Fibroblast of lung (primary cell): ENCODE measurements at regions not wholly inside any gene's neighbourhood (a gene's known extent, or its start where the extent isn't known, plus 50 kb on each side); places are given as distances from the start of the nearest gene placed in this dataset.
"Not testable (repeated sequence)": the region's sequence is repeated elsewhere in the genome, so short reads cannot be mapped to it uniquely, and the experiment has no call there.

Experiments used
- DNase-seq, 2 donors: peaks; one replicate each; pipeline versions ENCODE4 v3.0.0 to v3.0.0-alpha.2; 2010; ENCODE audit warnings: low read depth in 2 of 2
- H2AFZ ChIP-seq: 2 replicates; pipeline ENCODE4 v1.5.1; 2012; ENCODE audit warnings: low read length, control low read depth, inconsistent platforms
- H3K27ac ChIP-seq: 2 replicates; pipeline ENCODE4 v1.5.1; 2011; ENCODE audit warnings: low read length, control low read depth; ENCODE audit not compliant: insufficient read depth
- H3K27me3 ChIP-seq: 2 replicates; pipeline ENCODE4 v1.5.1; 2011; ENCODE audit warnings: mild to moderate bottlenecking, low read length; ENCODE audit not compliant: control insufficient read depth, insufficient read depth
- H3K36me3 ChIP-seq: 2 replicates; pipeline ENCODE4 v1.5.1; 2011; ENCODE audit warnings: low read length; ENCODE audit not compliant: control insufficient read depth, insufficient read depth
- H3K4me1 ChIP-seq: 2 replicates; pipeline ENCODE4 v1.5.1; 2011; ENCODE audit warnings: low read length; ENCODE audit not compliant: control insufficient read depth, insufficient read depth; ENCODE audit errors: extremely low read depth
- H3K4me2 ChIP-seq: 2 replicates; pipeline ENCODE4 v1.5.1; 2011; ENCODE audit warnings: low read length, control low read depth; ENCODE audit not compliant: insufficient read depth; ENCODE audit errors: extremely low read depth
- H3K4me3 ChIP-seq, 4 experiments: fragments of 200-600 bp in 1 of 4; sonication (generic) in 1 of 4; replicated peaks in 1 of 4; 2 replicates each; pipeline ENCODE4 v1.5.1; 2011 to 2016; ENCODE audit warnings: low read length in 4 of 4, low read depth in 3 of 4, mild to moderate bottlenecking in 3 of 4, control low read depth in 2 of 4, inconsistent platforms in 1 of 4, mixed read lengths in 1 of 4; ENCODE audit not compliant: insufficient read depth in 1 of 4; ENCODE audit errors: control extremely low read depth in 1 of 4
- H3K79me2 ChIP-seq: 2 replicates; pipeline ENCODE4 v1.5.1; 2012; ENCODE audit warnings: mild to moderate bottlenecking, low read length, inconsistent platforms; ENCODE audit not compliant: control insufficient read depth, insufficient read depth
- H3K9ac ChIP-seq: 2 replicates; pipeline ENCODE4 v1.5.1; 2011; ENCODE audit warnings: mild to moderate bottlenecking, low read length, control low read depth; ENCODE audit not compliant: insufficient read depth
- H3K9me3 ChIP-seq: 2 replicates; pipeline ENCODE4 v1.5.1; 2012; ENCODE audit warnings: low read depth, low read length; ENCODE audit not compliant: control insufficient read depth, insufficient read depth
- H4K20me1 ChIP-seq: 2 replicates; pipeline ENCODE4 v1.5.1; 2011; ENCODE audit warnings: low read length; ENCODE audit not compliant: control insufficient read depth, insufficient read depth; ENCODE audit errors: extremely low read depth
- EZH2 ChIP-seq: IDR thresholded peaks from 2 replicates; pipeline ENCODE4 v1.5.1; 2012; ENCODE audit warnings: low read length, control low read depth, mild to moderate bottlenecking; ENCODE audit errors: missing control alignments
- TF ChIP-seq, protein P1 (sequence below), 2 donors: IDR thresholded peaks in 1 of 2; conservative IDR thresholded peaks in 1 of 2; 1 replicate in 1 of 2; 2 replicates in 1 of 2; pipeline ENCODE4 v1.5.1; 2011 to 2012; ENCODE audit warnings: low read length in 2 of 2, control low read depth in 1 of 2, inconsistent platforms in 1 of 2, low read depth in 1 of 2, mild to moderate bottlenecking in 1 of 2

DNA sequence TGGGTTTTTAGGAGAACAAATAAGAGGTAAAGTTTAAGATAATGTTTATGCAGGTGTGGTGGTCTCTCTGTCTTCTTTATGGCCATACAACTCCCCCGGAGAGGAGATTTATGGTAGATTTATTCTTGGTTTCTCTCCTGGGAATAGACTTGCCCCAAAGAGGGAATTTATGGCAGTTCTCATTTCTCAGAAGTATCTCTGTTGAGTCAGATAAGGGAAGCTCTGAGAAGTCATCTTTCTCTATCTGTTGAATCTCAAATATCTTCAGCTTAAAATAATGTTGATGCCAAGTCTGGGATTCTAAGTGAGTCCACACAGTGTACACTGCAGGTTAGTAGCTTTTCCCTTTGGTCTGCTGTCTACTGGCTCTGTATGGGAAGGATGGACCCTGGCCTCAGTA, 276.4 kb upstream of the PLET1 start:
- no peak for TF ChIP-seq EZH2
- TF ChIP-seq, protein P1, sequence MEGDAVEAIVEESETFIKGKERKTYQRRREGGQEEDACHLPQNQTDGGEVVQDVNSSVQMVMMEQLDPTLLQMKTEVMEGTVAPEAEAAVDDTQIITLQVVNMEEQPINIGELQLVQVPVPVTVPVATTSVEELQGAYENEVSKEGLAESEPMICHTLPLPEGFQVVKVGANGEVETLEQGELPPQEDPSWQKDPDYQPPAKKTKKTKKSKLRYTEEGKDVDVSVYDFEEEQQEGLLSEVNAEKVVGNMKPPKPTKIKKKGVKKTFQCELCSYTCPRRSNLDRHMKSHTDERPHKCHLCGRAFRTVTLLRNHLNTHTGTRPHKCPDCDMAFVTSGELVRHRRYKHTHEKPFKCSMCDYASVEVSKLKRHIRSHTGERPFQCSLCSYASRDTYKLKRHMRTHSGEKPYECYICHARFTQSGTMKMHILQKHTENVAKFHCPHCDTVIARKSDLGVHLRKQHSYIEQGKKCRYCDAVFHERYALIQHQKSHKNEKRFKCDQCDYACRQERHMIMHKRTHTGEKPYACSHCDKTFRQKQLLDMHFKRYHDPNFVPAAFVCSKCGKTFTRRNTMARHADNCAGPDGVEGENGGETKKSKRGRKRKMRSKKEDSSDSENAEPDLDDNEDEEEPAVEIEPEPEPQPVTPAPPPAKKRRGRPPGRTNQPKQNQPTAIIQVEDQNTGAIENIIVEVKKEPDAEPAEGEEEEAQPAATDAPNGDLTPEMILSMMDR (conservative IDR thresholded peaks at IDR 0.05 in 1 of 2, IDR thresholded peaks at IDR 0.05 in 1 of 2; ENCODE audit: low read depth in 1 of 2, low read length in 2 of 2) = no peak
- Histone ChIP-seq H3K4me3 (no peak overlapping the region), H3K27ac (no peak overlapping the region), H3K4me2 (no peak overlapping the region), H2AFZ (no peak overlapping the region), H3K79me2 (no peaks in the 10 kb centered on the region), H4K20me1 (no peaks in the 10 kb centered on the region), H3K9me3 (no peaks in the 10 kb centered on the region), H3K4me1 (no peaks in the 10 kb centered on the region), H3K9ac (no peak overlapping the region), H3K27me3 (no peaks in the 10 kb centered on the region), H3K36me3 (no peaks in the 10 kb centered on the region)
- no peak for DNase-seq

DNA sequence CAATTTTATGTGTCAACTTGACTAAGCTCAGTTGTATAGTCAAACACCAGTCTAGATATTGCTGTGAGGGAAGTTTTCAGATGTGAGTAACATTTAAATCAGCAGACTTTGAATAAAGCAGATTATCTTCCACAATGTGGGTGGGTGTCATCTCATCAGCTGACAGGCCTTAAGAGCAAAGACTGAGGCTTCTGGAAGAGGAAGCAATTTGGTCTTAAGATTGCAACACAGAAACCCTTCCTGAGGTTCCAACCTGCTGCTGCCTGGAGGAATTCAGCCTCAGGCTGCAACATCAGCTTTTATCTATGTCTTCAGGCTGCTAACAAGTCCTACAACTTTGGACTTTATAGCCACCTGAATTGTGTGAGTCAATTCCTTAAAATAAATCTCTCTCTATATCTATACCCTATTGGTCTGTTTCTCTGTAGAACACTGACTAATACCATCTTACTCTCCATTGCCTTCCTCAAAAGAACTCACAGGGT, 277.2 kb upstream of the PLET1 start:
- H3K4me3 ChIP-seq = no peak overlapping the region
- H3K79me2 ChIP-seq = no peaks in the 10 kb centered on the region
- no peaks in the 10 kb centered on the region for H3K4me1 ChIP-seq
- no peak overlapping the region for H2AFZ ChIP-seq
- no peak for DNase-seq
- H3K9me3 ChIP-seq = no peaks in the 10 kb centered on the region
- no peaks in the 10 kb centered on the region for H3K27me3 ChIP-seq
- no peak overlapping the region for H3K27ac ChIP-seq
- no peak overlapping the region for H3K9ac ChIP-seq
- TF ChIP-seq EZH2 = no peak
- TF ChIP-seq, protein P1 (conservative IDR thresholded peaks at IDR 0.05 in 1 of 2, IDR thresholded peaks at IDR 0.05 in 1 of 2; ENCODE audit: low read depth in 1 of 2, low read length in 2 of 2) = no peak
- H3K36me3 ChIP-seq = no peaks in the 10 kb centered on the region
- H3K4me2 ChIP-seq = no peak overlapping the region
- H4K20me1 ChIP-seq = no peaks in the 10 kb centered on the region

DNA sequence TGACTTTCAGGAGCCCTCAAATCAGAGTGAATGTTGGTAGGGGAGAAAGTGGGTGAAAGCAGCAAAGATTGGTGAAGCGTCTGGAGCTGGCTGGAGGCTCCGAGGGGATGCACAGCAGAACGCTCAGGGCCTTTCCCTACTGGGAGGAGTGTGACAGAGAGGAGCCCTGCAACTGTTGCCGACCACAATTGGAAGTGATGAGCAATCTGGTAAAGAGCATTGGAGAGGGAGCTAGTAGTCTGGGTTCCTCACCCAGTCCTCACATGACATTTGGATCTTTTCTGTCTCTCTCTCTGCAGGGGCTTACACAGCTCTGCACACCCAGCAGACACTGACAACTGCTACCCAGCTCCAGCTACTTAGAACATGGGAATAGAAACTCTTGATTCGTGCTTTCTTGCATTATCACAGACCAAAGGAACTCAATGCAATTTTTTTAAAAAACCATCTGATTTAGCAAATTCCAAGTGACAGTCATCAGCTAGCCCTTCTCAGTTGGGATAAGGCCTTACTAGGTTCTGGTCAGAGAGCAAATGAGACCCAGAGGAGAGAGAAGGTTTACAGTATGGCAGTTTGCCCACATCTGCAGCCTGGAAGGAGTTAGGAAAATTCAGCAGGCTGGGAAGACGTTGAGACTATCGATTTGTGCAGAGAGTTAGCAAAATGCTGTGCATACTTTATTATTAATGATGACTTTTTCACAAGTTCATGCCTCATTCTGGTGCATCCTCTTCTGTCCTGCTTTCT, 278.0 kb upstream of the PLET1 start:
- TF ChIP-seq, protein P1 (conservative IDR thresholded peaks at IDR 0.05 in 1 of 2, IDR thresholded peaks at IDR 0.05 in 1 of 2; ENCODE audit: low read depth in 1 of 2, low read length in 2 of 2) = no peak
- no peak for TF ChIP-seq EZH2
- no peak overlapping the region for H3K9ac ChIP-seq
- H2AFZ ChIP-seq = no peak overlapping the region
- no peaks in the 10 kb centered on the region for H3K79me2 ChIP-seq
- H4K20me1 ChIP-seq = no peaks in the 10 kb centered on the region
- H3K4me1 ChIP-seq = no peaks in the 10 kb centered on the region
- no peak for DNase-seq
- H3K4me3 ChIP-seq = no peak overlapping the region
- no peaks in the 10 kb centered on the region for H3K36me3 ChIP-seq
- H3K4me2 ChIP-seq = no peak overlapping the region
- H3K27ac ChIP-seq = no peak overlapping the region
- no peaks in the 10 kb centered on the region for H3K9me3 ChIP-seq
- no peaks in the 10 kb centered on the region for H3K27me3 ChIP-seq

DNA sequence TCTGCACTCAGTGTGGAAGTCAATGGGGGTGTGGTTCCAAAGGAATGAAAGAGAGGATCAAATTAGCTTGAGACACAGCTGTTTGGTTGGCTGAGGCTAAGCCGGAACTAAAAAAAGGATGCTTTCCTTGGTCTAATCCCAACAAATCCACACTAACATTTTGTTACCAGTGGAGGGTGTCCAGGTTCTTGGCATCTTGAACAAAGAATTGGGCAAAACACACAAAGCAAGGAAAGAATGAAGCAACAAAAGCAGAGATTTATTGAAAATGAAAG, 278.6 kb upstream of the PLET1 start:
- H3K4me1 ChIP-seq, H3K9ac ChIP-seq, H3K27ac ChIP-seq, H3K36me3 ChIP-seq, H3K79me2 ChIP-seq, H2AFZ ChIP-seq, H3K4me2 ChIP-seq, DNase-seq, H4K20me1 ChIP-seq, H3K27me3 ChIP-seq, H3K9me3 ChIP-seq, H3K4me3 ChIP-seq: not testable (repeated sequence)
